ENCODE measurements at regions not wholly inside any gene's neighbourhood (a gene's known extent, or its start where the extent isn't known, plus 50 kb on each side); places are given as distances from the start of the nearest gene placed in this dataset.

DNA sequence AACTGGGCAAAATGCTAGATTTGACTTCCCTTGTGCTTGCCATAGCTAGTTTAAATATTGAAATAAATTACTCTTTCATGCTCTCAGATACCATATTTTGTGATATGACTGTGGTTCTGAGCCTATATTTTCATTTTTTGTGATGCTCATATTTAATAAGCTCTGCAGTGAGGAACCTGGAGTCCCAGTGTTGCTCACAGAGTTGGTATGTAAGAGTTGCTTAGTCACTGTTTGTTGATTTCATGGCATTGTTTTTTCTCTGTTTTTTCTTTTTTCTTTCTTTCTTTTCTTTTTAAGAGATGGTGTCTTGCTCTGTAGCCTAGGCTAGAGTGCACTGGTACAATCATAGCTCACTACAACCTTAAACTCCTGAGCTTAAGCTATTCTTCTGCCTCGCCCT, 750.5 kb upstream of the TMEM132C start:
- H3K4me3 ChIP-seq: no peak overlapping the region
- no peaks in the 10 kb centered on the region for H3K9me3 ChIP-seq (replicated peaks)
- no peaks in the 10 kb centered on the region for H3K36me3 ChIP-seq
- peak in 1 of 2 experiments; percentile 59 for DNase-seq (ENCODE audit: low read depth in 1 of 2, low spot score in 2 of 2)
- peak overlapping the region; percentile 75 for H3K27ac ChIP-seq
- H3K27me3 ChIP-seq (replicated peaks): no peaks in the 10 kb centered on the region
- H3K4me1 ChIP-seq (replicated peaks): peaks cover 23% of the 10 kb centered on the region

GRCh38 chr12:127519779-127520178, 747.2 kb upstream of the TMEM132C start:
- Histone ChIP-seq H3K9me3 (replicated peaks) (no peaks in the 10 kb centered on the region), H3K4me3 (no peak overlapping the region), H3K4me1 (replicated peaks) (peaks cover 23% of the 10 kb centered on the region), H3K27me3 (replicated peaks) (no peaks in the 10 kb centered on the region), H3K36me3 (no peaks in the 10 kb centered on the region), H3K27ac (no peak overlapping the region)
- DNase-seq (ENCODE audit: low read depth in 1 of 2, low spot score in 2 of 2): no peak

DNA sequence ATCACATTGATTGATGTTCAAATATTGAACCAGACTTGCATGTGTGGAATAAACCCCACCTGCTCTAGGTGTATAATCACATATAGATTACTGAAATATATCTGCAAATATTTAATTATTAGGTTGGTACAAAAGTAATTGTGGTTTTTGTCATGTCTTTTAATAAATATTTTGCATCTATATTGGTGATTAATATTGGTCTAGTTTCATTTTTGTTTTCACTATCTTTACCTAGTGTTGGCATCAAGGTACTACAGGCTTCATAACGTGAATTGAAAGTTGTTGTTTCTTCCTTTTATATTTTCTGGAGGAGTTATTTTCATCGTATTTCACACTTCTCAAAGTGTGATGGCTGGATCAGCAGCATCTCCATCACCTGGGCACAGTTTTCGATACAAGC, 740.0 kb upstream of the TMEM132C start:
- no peaks in the 10 kb centered on the region for H3K36me3 ChIP-seq
- H3K4me3 ChIP-seq: no peak overlapping the region
- no peaks in the 10 kb centered on the region for H3K4me1 ChIP-seq (replicated peaks)

GRCh38 chr12:127528551-127528950, 738.4 kb upstream of the TMEM132C start:
- Histone ChIP-seq H3K4me3 (no peak overlapping the region), H3K4me1 (replicated peaks) (no peaks in the 10 kb centered on the region), H3K9me3 (replicated peaks) (no peaks in the 10 kb centered on the region), H3K27ac (no peak overlapping the region), H3K36me3 (no peaks in the 10 kb centered on the region), H3K27me3 (replicated peaks) (no peaks in the 10 kb centered on the region; the same call in 1 of the 2 replicates)
- no peak for DNase-seq (ENCODE audit: low read depth in 1 of 2, low spot score in 2 of 2)

More for the DNA sequence above, 740.0 kb upstream of the TMEM132C start:
- Histone ChIP-seq H3K27me3 (replicated peaks) (no peaks in the 10 kb centered on the region), H3K9me3 (replicated peaks) (no peaks in the 10 kb centered on the region), H3K27ac (no peak overlapping the region)
- no peak for DNase-seq (ENCODE audit: low read depth in 1 of 2, low spot score in 2 of 2)

DNA sequence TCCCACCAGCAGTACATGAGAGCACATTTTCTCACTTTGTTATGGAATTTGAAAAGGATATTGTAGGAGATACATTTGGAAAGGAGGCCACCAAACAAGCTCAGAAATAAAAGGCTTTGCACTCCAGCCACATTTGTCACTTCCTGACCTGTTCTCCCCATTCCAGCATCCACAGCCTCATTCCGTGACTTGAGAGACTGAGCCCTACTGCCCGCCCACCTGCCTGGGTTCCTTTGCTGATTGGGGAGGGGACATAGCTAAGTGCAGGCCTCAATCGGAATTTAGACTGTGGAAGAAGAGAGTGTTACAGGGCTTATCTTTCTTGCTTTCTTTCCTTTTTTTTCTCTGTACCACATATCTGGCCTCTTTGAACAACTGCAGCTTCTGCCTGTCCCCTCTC, 735.4 kb upstream of the TMEM132C start:
- no peak overlapping the region for H3K27ac ChIP-seq
- H3K4me3 ChIP-seq: no peak overlapping the region
- DNase-seq (ENCODE audit: low read depth in 1 of 2, low spot score in 2 of 2): no peak
- no peaks in the 10 kb centered on the region for H3K9me3 ChIP-seq (replicated peaks)
- H3K27me3 ChIP-seq (replicated peaks): no peaks in the 10 kb centered on the region; the same call in 1 of the 2 replicates
- no peaks in the 10 kb centered on the region for H3K4me1 ChIP-seq (replicated peaks)
- H3K36me3 ChIP-seq: no peaks in the 10 kb centered on the region

GRCh38 chr12:127533353-127533752, 733.6 kb upstream of the TMEM132C start:
- no peak overlapping the region for H3K4me3 ChIP-seq
- DNase-seq (ENCODE audit: low read depth in 1 of 2, low spot score in 2 of 2): no peak
- H3K36me3 ChIP-seq: no peaks in the 10 kb centered on the region
- no peaks in the 10 kb centered on the region for H3K4me1 ChIP-seq (replicated peaks)
- H3K27me3 ChIP-seq (replicated peaks): no peaks in the 10 kb centered on the region; the same call in 1 of the 2 replicates
- H3K9me3 ChIP-seq (replicated peaks): no peaks in the 10 kb centered on the region
- no peak overlapping the region for H3K27ac ChIP-seq

GRCh38 chr12:127536833-127537428, 730.0 kb upstream of the TMEM132C start:
- Histone ChIP-seq H3K36me3 (no peaks in the 10 kb centered on the region), H3K27me3 (replicated peaks) (no peaks in the 10 kb centered on the region; the same call in 1 of the 2 replicates), H3K4me1 (replicated peaks) (no peaks in the 10 kb centered on the region), H3K4me3 (no peak overlapping the region), H3K27ac (no peak overlapping the region), H3K9me3 (replicated peaks) (no peaks in the 10 kb centered on the region)
- no peak for DNase-seq (ENCODE audit: low read depth in 1 of 2, low spot score in 2 of 2)

DNA sequence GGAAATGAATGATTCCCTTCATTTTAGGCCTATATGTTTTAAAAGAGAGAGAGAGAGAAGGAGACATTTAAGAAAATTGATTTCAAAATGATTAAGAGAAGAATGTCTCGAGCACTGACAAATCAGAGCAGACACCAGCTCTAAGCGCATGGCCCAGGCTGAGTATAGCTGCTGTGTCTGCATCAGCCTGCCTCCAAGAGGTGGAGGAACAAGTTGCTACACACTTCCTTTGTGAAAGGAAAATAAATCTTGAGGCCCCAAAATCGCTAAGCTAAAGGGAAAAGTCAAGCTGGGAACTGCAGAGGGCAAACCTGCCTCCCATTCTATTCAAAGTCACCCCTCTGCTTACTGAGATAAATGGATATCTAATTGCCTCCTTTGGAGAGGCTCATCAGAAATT, 728.7 kb upstream of the TMEM132C start:
- Histone ChIP-seq H3K27me3 (replicated peaks) (no peaks in the 10 kb centered on the region), H3K9me3 (replicated peaks) (no peaks in the 10 kb centered on the region), H3K4me3 (no peak overlapping the region), H3K27ac (no peak overlapping the region), H3K36me3 (no peaks in the 10 kb centered on the region), H3K4me1 (replicated peaks) (no peaks in the 10 kb centered on the region)
- DNase-seq (ENCODE audit: low read depth in 1 of 2, low spot score in 2 of 2): no peak

DNA sequence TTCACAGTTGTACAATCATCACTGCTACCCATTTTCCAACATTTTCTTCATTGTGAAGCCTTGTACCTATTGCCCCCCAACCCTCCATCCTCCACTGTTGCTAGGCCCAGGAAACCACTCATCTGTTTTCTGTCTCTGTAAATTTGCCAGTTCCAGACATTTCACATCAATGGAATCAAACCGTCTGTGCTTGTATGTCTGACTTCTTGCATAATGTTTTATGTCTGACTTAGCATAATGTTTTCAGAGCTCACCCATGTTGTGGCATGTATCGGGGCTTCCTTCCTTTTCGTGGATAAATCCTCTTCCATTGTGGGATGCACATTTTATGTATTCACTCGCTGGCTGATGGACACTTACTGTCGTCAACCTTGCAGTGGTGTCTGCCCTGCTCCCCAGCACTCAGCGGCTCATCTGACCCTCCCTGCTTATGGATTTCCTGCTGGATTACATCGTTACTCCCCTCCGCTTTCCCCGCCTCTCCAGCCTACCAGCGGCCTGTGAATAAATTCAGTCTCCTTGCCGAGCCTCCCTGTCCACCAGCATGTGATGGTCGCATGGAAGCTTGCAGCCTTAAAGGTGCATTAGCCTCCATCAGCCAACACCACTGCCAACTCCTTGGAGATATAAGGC, 727.6 kb upstream of the TMEM132C start:
- Histone ChIP-seq H3K27ac (no peak overlapping the region), H3K27me3 (replicated peaks) (no peaks in the 10 kb centered on the region), H3K4me1 (replicated peaks) (no peaks in the 10 kb centered on the region), H3K4me3 (no peak overlapping the region), H3K9me3 (replicated peaks) (no peaks in the 10 kb centered on the region), H3K36me3 (no peaks in the 10 kb centered on the region)
- DNase-seq (ENCODE audit: low read depth in 1 of 2, low spot score in 2 of 2): no peak

DNA sequence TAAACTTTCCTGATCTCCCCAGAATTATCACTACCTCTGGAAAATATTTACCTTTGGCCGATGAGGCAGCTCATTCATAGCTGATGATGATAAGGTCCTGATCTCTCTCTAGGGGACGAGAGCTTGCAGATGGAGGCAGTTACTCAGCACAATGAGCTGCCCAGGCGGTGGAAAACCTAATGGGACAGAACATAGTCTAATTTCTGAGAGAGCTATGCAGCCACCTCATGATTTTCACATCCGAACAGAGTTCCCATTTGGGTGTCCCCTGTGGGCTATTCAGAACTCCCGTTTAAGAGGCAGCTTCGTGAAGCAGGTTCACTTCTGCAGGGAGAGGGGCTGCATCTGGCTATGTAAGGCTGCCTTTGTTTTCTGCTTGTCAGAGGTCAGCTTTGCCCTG, 724.6 kb upstream of the TMEM132C start:
- H3K27ac ChIP-seq: no peak overlapping the region
- H3K4me1 ChIP-seq (replicated peaks): no peaks in the 10 kb centered on the region
- H3K9me3 ChIP-seq (replicated peaks): no peaks in the 10 kb centered on the region; the same call in 1 of the 2 replicates
- H3K4me3 ChIP-seq: no peak overlapping the region
- H3K27me3 ChIP-seq (replicated peaks): no peaks in the 10 kb centered on the region
- no peaks in the 10 kb centered on the region for H3K36me3 ChIP-seq
- no peak for DNase-seq (ENCODE audit: low read depth in 1 of 2, low spot score in 2 of 2)

DNA sequence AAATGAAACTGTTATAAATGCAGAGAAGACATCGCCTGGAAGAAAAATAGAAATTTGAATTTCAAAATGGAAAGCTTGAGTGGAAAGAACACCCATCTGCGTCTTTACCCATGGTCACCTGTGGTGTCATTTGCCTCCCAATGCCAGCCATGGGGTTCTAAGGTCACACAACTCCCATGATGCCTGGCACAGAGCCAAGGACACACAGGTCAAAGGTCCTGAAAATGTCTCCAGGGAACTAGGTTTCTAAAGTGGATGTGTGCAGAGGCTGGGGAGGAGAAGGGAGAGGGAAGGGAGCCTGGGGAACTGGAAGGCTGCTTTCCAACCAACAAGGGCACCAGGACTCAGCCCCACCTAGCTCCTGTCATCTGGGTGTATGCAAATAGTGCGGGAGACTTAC, 724.0 kb upstream of the TMEM132C start:
- no peak for DNase-seq (ENCODE audit: low read depth in 1 of 2, low spot score in 2 of 2)
- peaks cover 2% of the 10 kb centered on the region for H3K4me1 ChIP-seq (replicated peaks)
- no peaks in the 10 kb centered on the region for H3K36me3 ChIP-seq
- H3K27ac ChIP-seq: no peak overlapping the region
- H3K9me3 ChIP-seq (replicated peaks): no peaks in the 10 kb centered on the region; the same call in 1 of the 2 replicates
- H3K27me3 ChIP-seq (replicated peaks): no peaks in the 10 kb centered on the region
- no peak overlapping the region for H3K4me3 ChIP-seq

DNA sequence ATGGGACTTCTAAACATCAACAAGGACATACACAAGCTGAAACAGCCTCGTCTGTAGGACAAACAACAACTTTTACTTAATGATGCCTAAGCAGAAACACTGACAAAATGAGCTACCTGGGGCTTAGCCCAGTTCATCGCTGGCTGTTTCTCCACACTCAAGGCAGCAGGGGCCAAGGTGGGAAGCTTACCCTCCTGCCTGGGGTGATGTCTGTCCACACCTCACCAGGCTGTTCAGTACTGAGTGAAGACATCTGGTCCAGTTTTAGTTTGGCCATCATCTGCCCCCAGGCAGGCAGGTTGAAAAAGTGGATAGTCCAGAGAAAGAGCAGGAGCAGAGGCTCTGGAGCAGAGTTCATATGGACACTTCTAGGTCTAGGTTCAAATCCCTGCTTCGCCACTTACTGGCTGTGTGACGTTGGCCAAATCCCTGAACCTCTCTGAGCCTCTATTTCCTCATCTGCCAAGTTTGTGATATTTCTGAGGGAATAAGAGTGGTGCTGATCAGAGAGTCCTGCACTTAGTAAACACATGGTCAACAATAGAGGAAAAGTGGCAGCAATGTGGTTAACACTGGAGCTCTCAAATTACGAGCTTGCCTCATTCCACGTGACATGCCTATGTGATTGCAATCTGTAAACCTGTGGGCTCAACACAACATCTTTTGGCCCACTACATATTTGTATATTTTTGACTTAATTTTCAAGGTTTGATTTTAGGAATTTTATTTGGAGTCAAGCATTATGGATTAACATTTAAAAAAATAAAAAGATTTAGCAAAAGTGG, 720.1 kb upstream of the TMEM132C start:
- H3K36me3 ChIP-seq: no peaks in the 10 kb centered on the region
- H3K27ac ChIP-seq: no peak overlapping the region
- no peak overlapping the region for H3K4me3 ChIP-seq
- no peaks in the 10 kb centered on the region; the same call in 1 of the 2 replicates for H3K9me3 ChIP-seq (replicated peaks)
- no peaks in the 10 kb centered on the region for H3K27me3 ChIP-seq (replicated peaks)
- peaks cover 19% of the 10 kb centered on the region for H3K4me1 ChIP-seq (replicated peaks)
- DNase-seq (ENCODE audit: low read depth in 1 of 2, low spot score in 2 of 2): no peak

DNA sequence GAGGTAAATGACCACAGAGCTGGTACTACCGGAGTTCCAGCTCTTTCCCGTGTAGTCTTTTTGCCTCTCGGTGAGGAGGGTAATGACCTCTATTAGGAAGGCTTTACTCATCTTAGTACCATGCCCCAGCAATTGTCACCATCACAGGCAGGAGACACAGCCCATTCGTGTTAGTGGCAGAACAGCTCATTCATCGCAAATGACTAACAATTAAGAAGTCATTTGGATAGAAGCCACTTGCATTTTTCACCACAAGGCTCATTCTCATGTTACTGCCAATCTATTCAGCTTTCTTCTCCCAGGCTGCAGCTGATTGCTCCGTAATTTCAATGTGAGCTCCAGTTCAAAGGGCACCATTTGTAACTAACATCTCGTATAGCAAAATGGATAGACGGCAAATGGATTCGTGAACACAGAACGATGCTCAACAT, 718.8 kb upstream of the TMEM132C start:
- Histone ChIP-seq H3K4me1 (replicated peaks) (peaks cover 19% of the 10 kb centered on the region), H3K9me3 (replicated peaks) (no peaks in the 10 kb centered on the region; the same call in 1 of the 2 replicates), H3K4me3 (no peak overlapping the region), H3K27me3 (replicated peaks) (no peaks in the 10 kb centered on the region), H3K36me3 (no peaks in the 10 kb centered on the region), H3K27ac (no peak overlapping the region)
- DNase-seq (ENCODE audit: low read depth in 1 of 2, low spot score in 2 of 2): peak in 1 of 2 experiments; percentile 10

GRCh38 chr12:127550271-127550670, 716.7 kb upstream of the TMEM132C start:
- H3K27ac ChIP-seq: no peak overlapping the region
- no peaks in the 10 kb centered on the region for H3K27me3 ChIP-seq (replicated peaks)
- peak; percentile 15 to 44 for DNase-seq (ENCODE audit: low read depth in 1 of 2, low spot score in 2 of 2)

More at GRCh38 chr12:127550271-127550670, 716.7 kb upstream of the TMEM132C start:
- H3K36me3 ChIP-seq: no peaks in the 10 kb centered on the region
- H3K4me3 ChIP-seq: no peak overlapping the region
- peaks cover 19% of the 10 kb centered on the region for H3K4me1 ChIP-seq (replicated peaks)
- H3K9me3 ChIP-seq (replicated peaks): no peaks in the 10 kb centered on the region; the same call in 1 of the 2 replicates
